Osteoblast (primary cell): ENCODE measurements at regions not wholly inside any gene's neighbourhood (a gene's known extent, or its start where the extent isn't known, plus 50 kb on each side); places are given as distances from the start of the nearest gene placed in this dataset.

Source experiments
- DNase-seq: peaks from one replicate; pipeline ENCODE4 v3.0.0; 2011; ENCODE audit warnings: low spot score, mixed read lengths; ENCODE audit not compliant: insufficient read length; ENCODE audit errors: missing footprints
- H2AFZ ChIP-seq: 2 replicates; pipeline ENCODE4 v1.6.0; 2011; ENCODE audit warnings: mild to moderate bottlenecking, low read length
- H3K27ac ChIP-seq: 2 replicates; pipeline ENCODE4 v1.5.1; 2011; ENCODE audit warnings: mild to moderate bottlenecking, low read depth, low read length, moderate library complexity
- H3K27me3 ChIP-seq: 2 replicates; pipeline ENCODE4 v1.6.0; 2012; ENCODE audit warnings: mild to moderate bottlenecking, control low read depth, inconsistent platforms, low read length, moderate library complexity; ENCODE audit not compliant: insufficient read depth
- H3K36me3 ChIP-seq: 2 replicates; pipeline ENCODE4 v1.5.1; 2011; ENCODE audit warnings: mild to moderate bottlenecking, low read length, control low read depth, moderate library complexity; ENCODE audit not compliant: insufficient read depth
- H3K4me1 ChIP-seq: 2 replicates; pipeline ENCODE4 v1.5.1; 2011; ENCODE audit warnings: mild to moderate bottlenecking, low read length, control low read depth, moderate library complexity; ENCODE audit not compliant: insufficient read depth
- H3K4me2 ChIP-seq: 2 replicates; pipeline ENCODE4 v1.6.0; 2011; ENCODE audit warnings: mild to moderate bottlenecking, low read length; ENCODE audit not compliant: insufficient read depth
- H3K4me3 ChIP-seq: fragments of 200-600 bp; sonication (generic); 3 replicates; pipeline ENCODE4 v1.5.1; 2012; ENCODE audit warnings: mild to moderate bottlenecking, low read length, inconsistent platforms; ENCODE audit not compliant: insufficient read depth
- H3K79me2 ChIP-seq: 2 replicates; pipeline ENCODE4 v1.6.0; 2012; ENCODE audit warnings: mild to moderate bottlenecking, low read length, control low read depth, inconsistent platforms; ENCODE audit not compliant: insufficient read depth
- H3K9me3 ChIP-seq: 2 replicates; pipeline ENCODE4 v1.5.1; 2011; ENCODE audit warnings: low read depth, low read length, control low read depth
- H4K20me1 ChIP-seq: 2 replicates; pipeline ENCODE4 v1.6.0; 2012; ENCODE audit warnings: mild to moderate bottlenecking, low read length, control low read depth; ENCODE audit not compliant: insufficient read depth
- TF ChIP-seq, protein P1 (sequence below): IDR thresholded peaks from 2 replicates; pipeline ENCODE4 v1.5.1; 2011; ENCODE audit warnings: mild to moderate bottlenecking, low read depth, low read length, moderate library complexity; ENCODE audit errors: extremely low read depth

DNA sequence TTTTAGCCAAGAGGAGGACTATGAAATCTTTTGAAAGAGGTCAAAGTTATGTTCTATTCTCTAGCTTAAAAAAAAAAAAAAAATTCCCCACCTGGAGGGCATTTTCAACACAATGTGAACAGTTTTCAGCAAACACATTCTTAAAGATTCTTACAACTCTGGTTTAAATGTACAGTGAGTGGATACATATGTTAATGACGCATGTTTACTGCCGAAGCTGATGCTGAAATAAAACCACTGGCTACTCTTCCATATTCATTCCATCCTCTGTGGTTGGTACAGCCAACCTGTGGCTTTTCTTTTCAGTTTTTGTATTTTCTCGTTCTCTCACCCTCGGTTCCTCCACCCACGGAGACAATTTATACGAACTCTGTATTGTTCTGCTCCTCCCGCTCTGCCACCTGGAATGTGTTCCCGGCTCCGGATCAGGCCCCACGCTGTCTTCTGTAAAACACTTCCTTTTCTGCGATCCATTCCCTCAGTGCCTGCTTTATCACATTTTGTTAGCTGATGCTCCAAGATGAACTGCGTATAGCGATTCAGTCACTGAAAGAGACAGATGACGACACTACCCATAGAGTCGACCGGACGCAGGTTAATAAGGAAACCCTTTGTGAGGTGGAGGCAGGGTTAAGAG, 466.4 kb upstream of the ARGLU1 start:
- no peak for DNase-seq
- Histone ChIP-seq H3K27me3 (no peaks in the 10 kb centered on the region), H2AFZ (no peak overlapping the region), H3K4me3 (no peak overlapping the region), H3K4me1 (no peaks in the 10 kb centered on the region), H3K79me2 (no peaks in the 10 kb centered on the region), H4K20me1 (no peaks in the 10 kb centered on the region), H3K4me2 (no peak overlapping the region), H3K36me3 (no peaks in the 10 kb centered on the region), H3K9me3 (no peaks in the 10 kb centered on the region), H3K27ac (no peak overlapping the region)
- TF ChIP-seq, protein P1, sequence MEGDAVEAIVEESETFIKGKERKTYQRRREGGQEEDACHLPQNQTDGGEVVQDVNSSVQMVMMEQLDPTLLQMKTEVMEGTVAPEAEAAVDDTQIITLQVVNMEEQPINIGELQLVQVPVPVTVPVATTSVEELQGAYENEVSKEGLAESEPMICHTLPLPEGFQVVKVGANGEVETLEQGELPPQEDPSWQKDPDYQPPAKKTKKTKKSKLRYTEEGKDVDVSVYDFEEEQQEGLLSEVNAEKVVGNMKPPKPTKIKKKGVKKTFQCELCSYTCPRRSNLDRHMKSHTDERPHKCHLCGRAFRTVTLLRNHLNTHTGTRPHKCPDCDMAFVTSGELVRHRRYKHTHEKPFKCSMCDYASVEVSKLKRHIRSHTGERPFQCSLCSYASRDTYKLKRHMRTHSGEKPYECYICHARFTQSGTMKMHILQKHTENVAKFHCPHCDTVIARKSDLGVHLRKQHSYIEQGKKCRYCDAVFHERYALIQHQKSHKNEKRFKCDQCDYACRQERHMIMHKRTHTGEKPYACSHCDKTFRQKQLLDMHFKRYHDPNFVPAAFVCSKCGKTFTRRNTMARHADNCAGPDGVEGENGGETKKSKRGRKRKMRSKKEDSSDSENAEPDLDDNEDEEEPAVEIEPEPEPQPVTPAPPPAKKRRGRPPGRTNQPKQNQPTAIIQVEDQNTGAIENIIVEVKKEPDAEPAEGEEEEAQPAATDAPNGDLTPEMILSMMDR: no peak

GRCh38 chr13:107031716-107032115, 463.8 kb upstream of the ARGLU1 start:
- Histone ChIP-seq H3K27ac (no peak overlapping the region), H3K4me3 (no peak overlapping the region), H3K27me3 (no peaks in the 10 kb centered on the region), H3K9me3 (peaks cover 5% of the 10 kb centered on the region), H3K79me2 (no peaks in the 10 kb centered on the region), H2AFZ (no peak overlapping the region), H4K20me1 (no peaks in the 10 kb centered on the region), H3K4me1 (no peaks in the 10 kb centered on the region), H3K4me2 (no peak overlapping the region), H3K36me3 (no peaks in the 10 kb centered on the region)
- TF ChIP-seq, protein P1: no peak
- DNase-seq: no peak

GRCh38 chr13:107028751-107029150, 460.8 kb upstream of the ARGLU1 start:
- no peak for DNase-seq
- Histone ChIP-seq H3K9me3 (peaks cover 5% of the 10 kb centered on the region), H4K20me1 (no peaks in the 10 kb centered on the region), H3K79me2 (no peaks in the 10 kb centered on the region), H3K4me2 (no peak overlapping the region), H3K36me3 (no peaks in the 10 kb centered on the region), H3K4me1 (no peaks in the 10 kb centered on the region), H3K27me3 (no peaks in the 10 kb centered on the region), H3K27ac (no peak overlapping the region), H3K4me3 (no peak overlapping the region), H2AFZ (no peak overlapping the region)
- TF ChIP-seq, protein P1: no peak

DNA sequence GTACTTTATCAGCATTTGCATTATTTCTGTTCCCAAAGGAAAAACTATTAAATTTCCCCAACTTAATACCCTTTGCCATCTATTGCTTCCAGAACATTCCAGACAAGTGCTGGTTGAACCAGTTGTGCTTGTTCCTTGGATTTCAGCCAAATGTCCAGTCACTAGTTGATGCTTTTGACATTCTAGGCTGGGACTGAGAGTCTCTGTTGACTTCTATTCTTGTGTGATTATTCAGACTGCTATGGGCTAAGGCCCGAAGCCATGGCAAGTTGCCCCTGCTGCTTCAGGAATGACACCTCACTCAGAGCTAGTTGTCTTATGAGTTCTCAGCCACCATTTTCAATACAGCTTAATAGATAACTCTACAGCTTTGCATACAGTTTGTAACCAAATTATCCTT, 458.1 kb upstream of the ARGLU1 start:
- Histone ChIP-seq H3K27ac (no peak overlapping the region), H3K4me3 (no peak overlapping the region), H3K4me1 (no peaks in the 10 kb centered on the region), H3K36me3 (no peaks in the 10 kb centered on the region), H3K4me2 (no peak overlapping the region), H3K9me3 (peaks cover 5% of the 10 kb centered on the region), H3K79me2 (no peaks in the 10 kb centered on the region), H2AFZ (no peak overlapping the region), H3K27me3 (no peaks in the 10 kb centered on the region), H4K20me1 (no peaks in the 10 kb centered on the region)
- no peak for DNase-seq
- TF ChIP-seq, protein P1: no peak
